ENCODE measurements at regions not wholly inside any gene's neighbourhood (a gene's known extent, or its start where the extent isn't known, plus 50 kb on each side); places are given as distances from the start of the nearest gene placed in this dataset.

DNA sequence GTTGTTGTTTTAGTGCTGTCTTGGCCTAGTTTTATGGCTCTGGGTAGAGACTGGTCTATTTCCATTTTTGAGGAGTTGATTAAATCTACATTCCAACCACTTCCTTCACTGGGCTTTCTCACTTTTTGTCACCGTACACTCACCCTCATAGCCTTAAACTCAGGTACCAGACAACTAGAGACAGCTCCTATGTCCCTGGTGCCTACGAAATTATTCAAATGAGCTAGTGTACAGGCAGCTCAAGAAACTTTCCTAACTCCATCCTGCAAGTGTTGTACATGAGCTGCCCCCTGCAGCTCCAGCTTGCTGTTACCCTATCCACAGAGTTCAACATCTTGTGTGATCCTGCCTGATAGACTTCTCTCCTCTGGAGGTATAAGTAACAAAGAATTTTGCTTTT, 704.8 kb upstream of the RGS18 start:
- DNase-seq: no peak
- H3K27me3 ChIP-seq: no peaks in the 10 kb centered on the region

GRCh38 chr1:191457889-191458288, 700.4 kb upstream of the RGS18 start:
- H3K9me3 ChIP-seq: no peaks in the 10 kb centered on the region
- TF ChIP-seq, protein P1, sequence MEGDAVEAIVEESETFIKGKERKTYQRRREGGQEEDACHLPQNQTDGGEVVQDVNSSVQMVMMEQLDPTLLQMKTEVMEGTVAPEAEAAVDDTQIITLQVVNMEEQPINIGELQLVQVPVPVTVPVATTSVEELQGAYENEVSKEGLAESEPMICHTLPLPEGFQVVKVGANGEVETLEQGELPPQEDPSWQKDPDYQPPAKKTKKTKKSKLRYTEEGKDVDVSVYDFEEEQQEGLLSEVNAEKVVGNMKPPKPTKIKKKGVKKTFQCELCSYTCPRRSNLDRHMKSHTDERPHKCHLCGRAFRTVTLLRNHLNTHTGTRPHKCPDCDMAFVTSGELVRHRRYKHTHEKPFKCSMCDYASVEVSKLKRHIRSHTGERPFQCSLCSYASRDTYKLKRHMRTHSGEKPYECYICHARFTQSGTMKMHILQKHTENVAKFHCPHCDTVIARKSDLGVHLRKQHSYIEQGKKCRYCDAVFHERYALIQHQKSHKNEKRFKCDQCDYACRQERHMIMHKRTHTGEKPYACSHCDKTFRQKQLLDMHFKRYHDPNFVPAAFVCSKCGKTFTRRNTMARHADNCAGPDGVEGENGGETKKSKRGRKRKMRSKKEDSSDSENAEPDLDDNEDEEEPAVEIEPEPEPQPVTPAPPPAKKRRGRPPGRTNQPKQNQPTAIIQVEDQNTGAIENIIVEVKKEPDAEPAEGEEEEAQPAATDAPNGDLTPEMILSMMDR (IDR thresholded peaks at IDR 0.05): no peak
- no peaks in the 10 kb centered on the region for H3K36me3 ChIP-seq
- intact Hi-C loops (cut with DNase I): no loop called here
- no peak overlapping the region for H3K27ac ChIP-seq
- H3K4me1 ChIP-seq: no peaks in the 10 kb centered on the region
- H3K9ac ChIP-seq (ENCODE audit: low read depth in 2 of 2, low read length in 2 of 2): no peak overlapping the region
- DNase-seq: no peak
- no peak overlapping the region for H3K4me3 ChIP-seq
- H3K27me3 ChIP-seq: no peaks in the 10 kb centered on the region

More for the DNA sequence above, 704.8 kb upstream of the RGS18 start:
- Histone ChIP-seq H3K9ac (ENCODE audit: low read depth in 2 of 2, low read length in 2 of 2) (no peak overlapping the region), H3K4me1 (no peaks in the 10 kb centered on the region), H3K27ac (no peak overlapping the region), H3K36me3 (no peaks in the 10 kb centered on the region), H3K9me3 (no peaks in the 10 kb centered on the region), H3K4me3 (no peak overlapping the region)
- intact Hi-C loops (cut with DNase I): no loop called here
- TF ChIP-seq, protein P1 (IDR thresholded peaks at IDR 0.05): no peak

GRCh38 chr1:191460234-191460633, 698.0 kb upstream of the RGS18 start:
- H3K9me3 ChIP-seq: no peaks in the 10 kb centered on the region
- intact Hi-C loops (cut with DNase I): no loop called here
- no peak overlapping the region for H3K9ac ChIP-seq (ENCODE audit: low read depth in 2 of 2, low read length in 2 of 2)
- TF ChIP-seq, protein P1 (IDR thresholded peaks at IDR 0.05): no peak
- H3K27me3 ChIP-seq: no peaks in the 10 kb centered on the region
- H3K4me1 ChIP-seq: no peaks in the 10 kb centered on the region
- H3K4me3 ChIP-seq: no peak overlapping the region
- no peaks in the 10 kb centered on the region for H3K36me3 ChIP-seq
- H3K27ac ChIP-seq: no peak overlapping the region
- no peak for DNase-seq

GRCh38 chr1:191483988-191484387, 674.3 kb upstream of the RGS18 start:
- TF ChIP-seq, protein P1 (IDR thresholded peaks at IDR 0.05): no peak
- intact Hi-C loops (cut with DNase I): no loop called here
- no peaks in the 10 kb centered on the region for H3K9me3 ChIP-seq

GRCh38 chr1:191490303-191490702, 668.0 kb upstream of the RGS18 start:
- Histone ChIP-seq H3K27me3 (no peaks in the 10 kb centered on the region), H3K36me3 (no peaks in the 10 kb centered on the region), H3K4me1 (no peaks in the 10 kb centered on the region), H3K9ac (ENCODE audit: low read depth in 2 of 2, low read length in 2 of 2) (no peak overlapping the region), H3K4me3 (no peak overlapping the region), H3K9me3 (no peaks in the 10 kb centered on the region), H3K27ac (no peak overlapping the region)
- DNase-seq: no peak
- TF ChIP-seq, protein P1 (IDR thresholded peaks at IDR 0.05): no peak
- intact Hi-C loops (cut with DNase I): no loop called here

More at GRCh38 chr1:191483988-191484387, 674.3 kb upstream of the RGS18 start:
- Histone ChIP-seq H3K27ac (no peak overlapping the region), H3K27me3 (no peaks in the 10 kb centered on the region), H3K9ac (ENCODE audit: low read depth in 2 of 2, low read length in 2 of 2) (no peak overlapping the region), H3K36me3 (no peaks in the 10 kb centered on the region), H3K4me1 (no peaks in the 10 kb centered on the region), H3K4me3 (no peak overlapping the region)
- no peak for DNase-seq

- H3K27ac ChIP-seq: no peak overlapping the region
- H3K9me3 ChIP-seq: no peaks in the 10 kb centered on the region
- H3K9ac ChIP-seq (ENCODE audit: low read depth in 2 of 2, low read length in 2 of 2): no peak overlapping the region
- TF ChIP-seq, protein P1 (IDR thresholded peaks at IDR 0.05): no peak
- intact Hi-C loops (cut with DNase I): no loop called here
- H3K36me3 ChIP-seq: no peaks in the 10 kb centered on the region
- no peak overlapping the region for H3K4me3 ChIP-seq
- H3K27me3 ChIP-seq: no peaks in the 10 kb centered on the region
- no peak for DNase-seq
- H3K4me1 ChIP-seq: no peaks in the 10 kb centered on the region
Measured at GRCh38 chr1:191495040-191495439, 663.2 kb upstream of the RGS18 start.

Measured in colonic mucosa (tissue), 4 donors.